HCT116 (cell line): ENCODE measurements at regions not wholly inside any gene's neighbourhood (a gene's known extent, or its start where the extent isn't known, plus 50 kb on each side); places are given as distances from the start of the nearest gene placed in this dataset.

ENCODE experiments used
- EZH2 ChIP-seq: fragments of 200-600 bp; sonication (generic); IDR thresholded peaks from 2 replicates; pipeline ENCODE4 v1.6.1; 2017; ENCODE audit warnings: antibody characterized with exemption, mixed run types
- POLR2A ChIP-seq: IDR thresholded peaks from 2 replicates; pipeline ENCODE4 v1.7.0; 2011; ENCODE audit warnings: borderline replicate concordance; ENCODE audit not compliant: insufficient read depth, insufficient read length; ENCODE audit errors: extremely low read depth
- TF ChIP-seq, protein P1 (sequence below), 3 experiments: fragments of 200-600 bp in 1 of 3; sonication (generic) in 1 of 3; IDR thresholded peaks in 2 of 3; conservative IDR thresholded peaks in 1 of 3; 2 replicates each; pipeline ENCODE4 v1.5.1; 2012 to 2017; ENCODE audit warnings: low read depth in 2 of 3, low read length in 2 of 3, antibody characterized with exemption in 1 of 3, borderline replicate concordance in 1 of 3, control low read depth in 1 of 3, mild to moderate bottlenecking in 1 of 3, mixed read lengths in 1 of 3, mixed run types in 1 of 3, moderate library complexity in 1 of 3; ENCODE audit not compliant: insufficient read depth in 1 of 3

DNA sequence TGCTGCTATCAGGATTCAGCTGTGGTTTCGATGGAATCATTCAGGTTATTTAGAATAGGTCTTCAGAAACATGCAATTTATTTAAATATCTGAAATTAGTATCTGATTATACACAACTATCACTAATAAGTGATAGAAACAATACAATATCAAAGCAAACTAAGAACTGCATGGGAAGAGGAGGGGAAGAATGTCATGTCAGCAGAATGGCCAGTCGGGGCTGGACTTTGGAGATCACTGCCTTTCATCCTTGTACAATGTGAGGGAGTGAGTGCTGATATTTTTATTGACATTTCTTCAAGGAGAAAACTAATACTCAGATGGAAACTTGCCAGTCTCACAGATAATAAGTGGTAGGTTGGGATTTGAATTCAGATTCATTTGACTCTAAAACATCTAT, 224.0 kb upstream of the LINC00305 start:
- TF ChIP-seq, protein P1, sequence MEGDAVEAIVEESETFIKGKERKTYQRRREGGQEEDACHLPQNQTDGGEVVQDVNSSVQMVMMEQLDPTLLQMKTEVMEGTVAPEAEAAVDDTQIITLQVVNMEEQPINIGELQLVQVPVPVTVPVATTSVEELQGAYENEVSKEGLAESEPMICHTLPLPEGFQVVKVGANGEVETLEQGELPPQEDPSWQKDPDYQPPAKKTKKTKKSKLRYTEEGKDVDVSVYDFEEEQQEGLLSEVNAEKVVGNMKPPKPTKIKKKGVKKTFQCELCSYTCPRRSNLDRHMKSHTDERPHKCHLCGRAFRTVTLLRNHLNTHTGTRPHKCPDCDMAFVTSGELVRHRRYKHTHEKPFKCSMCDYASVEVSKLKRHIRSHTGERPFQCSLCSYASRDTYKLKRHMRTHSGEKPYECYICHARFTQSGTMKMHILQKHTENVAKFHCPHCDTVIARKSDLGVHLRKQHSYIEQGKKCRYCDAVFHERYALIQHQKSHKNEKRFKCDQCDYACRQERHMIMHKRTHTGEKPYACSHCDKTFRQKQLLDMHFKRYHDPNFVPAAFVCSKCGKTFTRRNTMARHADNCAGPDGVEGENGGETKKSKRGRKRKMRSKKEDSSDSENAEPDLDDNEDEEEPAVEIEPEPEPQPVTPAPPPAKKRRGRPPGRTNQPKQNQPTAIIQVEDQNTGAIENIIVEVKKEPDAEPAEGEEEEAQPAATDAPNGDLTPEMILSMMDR (IDR thresholded peaks at IDR 0.05 in 2 of 3, conservative IDR thresholded peaks at IDR 0.05 in 1 of 3; ENCODE audit: borderline replicate concordance in 1 of 3, insufficient read depth in 1 of 3, low read depth in 2 of 3, low read length in 2 of 3) = no peak
- no peak for TF ChIP-seq POLR2A
- TF ChIP-seq EZH2 = no peak
